GM21390 (cell line): ENCODE measurements at regions not wholly inside any gene's neighbourhood (a gene's known extent, or its start where the extent isn't known, plus 50 kb on each side); places are given as distances from the start of the nearest gene placed in this dataset.
"Not testable (repeated sequence)": the region's sequence is repeated elsewhere in the genome, so short reads cannot be mapped to it uniquely, and the experiment has no call there.

Experiments used
- ATAC-seq: cut with Tn5 transposase; IDR thresholded peaks from one replicate; pipeline ENCODE4 v1.9.1; 2021; ENCODE audit not compliant: unreplicated experiment

GRCh38 chr20:26373066-26373465 is 676.4 kb upstream of the ZNF337 start:
- ATAC-seq, result not testable (repeated sequence)

GRCh38 chr20:26354511-26354910 is 657.9 kb upstream of the ZNF337 start:
- no peak for ATAC-seq

- ATAC-seq, result no peak
Observed at GRCh38 chr20:26347396-26347795, 650.7 kb upstream of the ZNF337 start.

GRCh38 chr20:26340460-26341065 is 643.9 kb upstream of the ZNF337 start:
- ATAC-seq, result not testable (repeated sequence)

- no peak for ATAC-seq
Observed at GRCh38 chr20:26324177-26324576, 627.5 kb upstream of the ZNF337 start.

GRCh38 chr20:26315054-26315453 is 618.4 kb upstream of the ZNF337 start:
- no peak for ATAC-seq

- not testable (repeated sequence) for ATAC-seq
Observed at GRCh38 chr20:26309720-26310119, 613.1 kb upstream of the ZNF337 start.

GRCh38 chr20:26308961-26309360 is 612.3 kb upstream of the ZNF337 start:
- no peak for ATAC-seq

- ATAC-seq, result no peak
Observed at GRCh38 chr20:26295006-26295405, 598.4 kb upstream of the ZNF337 start.

GRCh38 chr20:26288379-26289061 is 591.9 kb upstream of the ZNF337 start:
- ATAC-seq, result not testable (repeated sequence)

GRCh38 chr20:26279238-26279637 is 582.6 kb upstream of the ZNF337 start:
- ATAC-seq, result no peak

GRCh38 chr20:26277339-26277738 is 580.7 kb upstream of the ZNF337 start:
- ATAC-seq, result no peak

- no peak for ATAC-seq
Observed at GRCh38 chr20:26276554-26277210, 580.0 kb upstream of the ZNF337 start.

- not testable (repeated sequence) for ATAC-seq
Observed at GRCh38 chr20:26268762-26269161, 572.1 kb upstream of the ZNF337 start.

GRCh38 chr20:26260925-26261324 is 564.3 kb upstream of the ZNF337 start:
- not testable (repeated sequence) for ATAC-seq

GRCh38 chr20:26252311-26252975 is 555.8 kb upstream of the ZNF337 start:
- not testable (repeated sequence) for ATAC-seq

- ATAC-seq, result not testable (repeated sequence)
Observed at GRCh38 chr20:26251376-26251775, 554.7 kb upstream of the ZNF337 start.

GRCh38 chr20:26250249-26251114 is 553.8 kb upstream of the ZNF337 start:
- ATAC-seq, result not testable (repeated sequence)

- no peak for ATAC-seq
Observed at GRCh38 chr20:26243731-26244130, 547.1 kb upstream of the ZNF337 start.

GRCh38 chr20:26220609-26221008 is 524.0 kb upstream of the ZNF337 start:
- ATAC-seq, result not testable (repeated sequence)

- ATAC-seq, result not testable (repeated sequence)
Observed at GRCh38 chr20:26219546-26219945, 522.9 kb upstream of the ZNF337 start.
